ENCODE measurements at regions not wholly inside any gene's neighbourhood (a gene's known extent, or its start where the extent isn't known, plus 50 kb on each side); places are given as distances from the start of the nearest gene placed in this dataset.
"Not testable (repeated sequence)": the region's sequence is repeated elsewhere in the genome, so short reads cannot be mapped to it uniquely, and the experiment has no call there.

- peaks cover 8% of the 10 kb centered on the region for H3K4me1 ChIP-seq (ENCODE audit: control insufficient read depth, insufficient read depth, low read length, poor library complexity, severe bottlenecking)
These were observed 717.3 kb downstream of the MATN1 start for GRCh38 chr1:30005972-30006619.

GRCh38 chr1:30001732-30002039, 721.7 kb downstream of the MATN1 start:
- Histone ChIP-seq H3K27ac (ENCODE audit: low read depth, low read length, severe bottlenecking) (no peak overlapping the region), H3K36me3 (ENCODE audit: control insufficient read depth, insufficient read depth, low read length) (no peaks in the 10 kb centered on the region), H3K4me3 (ENCODE audit: extremely low read depth, insufficient read depth, low read length, poor library complexity, severe bottlenecking) (no peak overlapping the region), H3K9me3 (ENCODE audit: control insufficient read depth, low read length) (no peaks in the 10 kb centered on the region), H3K4me1 (ENCODE audit: control insufficient read depth, insufficient read depth, low read length, poor library complexity, severe bottlenecking) (no peaks in the 10 kb centered on the region)
- WGBS, 2 experiments (ENCODE audit: insufficient coverage in 2 of 2), result 87 to 91% methylated on average over 5 of the region's 5 CpGs

More at GRCh38 chr1:30005972-30006619, 717.3 kb downstream of the MATN1 start:
- Histone ChIP-seq H3K9me3 (ENCODE audit: control insufficient read depth, low read length) (peaks cover 9% of the 10 kb centered on the region), H3K27ac (ENCODE audit: low read depth, low read length, severe bottlenecking) (no peak overlapping the region), H3K36me3 (ENCODE audit: control insufficient read depth, insufficient read depth, low read length) (no peaks in the 10 kb centered on the region), H3K4me3 (ENCODE audit: extremely low read depth, insufficient read depth, low read length, poor library complexity, severe bottlenecking) (no peak overlapping the region)
- WGBS, 2 experiments (ENCODE audit: insufficient coverage in 2 of 2), result 20 to 46% methylated on average over 2 to 4 of the region's 5 CpGs

- Histone ChIP-seq H3K4me3 (ENCODE audit: extremely low read depth, insufficient read depth, low read length, poor library complexity, severe bottlenecking) (no peak overlapping the region), H3K4me1 (ENCODE audit: control insufficient read depth, insufficient read depth, low read length, poor library complexity, severe bottlenecking) (no peaks in the 10 kb centered on the region), H3K36me3 (ENCODE audit: control insufficient read depth, insufficient read depth, low read length) (no peaks in the 10 kb centered on the region), H3K9me3 (ENCODE audit: control insufficient read depth, low read length) (no peaks in the 10 kb centered on the region), H3K27ac (ENCODE audit: low read depth, low read length, severe bottlenecking) (no peak overlapping the region)
- WGBS, 2 experiments (ENCODE audit: insufficient coverage in 2 of 2), result 79 to 81% methylated on average over 13 to 14 of the region's 15 CpGs
These were observed 722.2 kb downstream of the MATN1 start for GRCh38 chr1:30001011-30001731.

GRCh38 chr1:30000266-30000665, 723.1 kb downstream of the MATN1 start:
- WGBS, 2 experiments (ENCODE audit: insufficient coverage in 2 of 2), result 88 to 100% methylated on average over 2 to 6 of the region's 7 CpGs
- Histone ChIP-seq H3K9me3 (ENCODE audit: control insufficient read depth, low read length) (no peaks in the 10 kb centered on the region), H3K4me3 (ENCODE audit: extremely low read depth, insufficient read depth, low read length, poor library complexity, severe bottlenecking) (no peak overlapping the region), H3K36me3 (ENCODE audit: control insufficient read depth, insufficient read depth, low read length) (no peaks in the 10 kb centered on the region), H3K4me1 (ENCODE audit: control insufficient read depth, insufficient read depth, low read length, poor library complexity, severe bottlenecking) (no peaks in the 10 kb centered on the region), H3K27ac (ENCODE audit: low read depth, low read length, severe bottlenecking) (no peak overlapping the region)

GRCh38 chr1:29999595-29999994, 723.8 kb downstream of the MATN1 start:
- Histone ChIP-seq H3K36me3 (ENCODE audit: control insufficient read depth, insufficient read depth, low read length) (no peaks in the 10 kb centered on the region), H3K27ac (ENCODE audit: low read depth, low read length, severe bottlenecking) (no peak overlapping the region), H3K9me3 (ENCODE audit: control insufficient read depth, low read length) (no peaks in the 10 kb centered on the region), H3K4me3 (ENCODE audit: extremely low read depth, insufficient read depth, low read length, poor library complexity, severe bottlenecking) (no peak overlapping the region), H3K4me1 (ENCODE audit: control insufficient read depth, insufficient read depth, low read length, poor library complexity, severe bottlenecking) (no peaks in the 10 kb centered on the region)
- 83 to 100% methylated on average over 1 of the region's 1 CpG for WGBS, 2 experiments (ENCODE audit: insufficient coverage in 2 of 2)

GRCh38 chr1:29998686-29999085, 724.7 kb downstream of the MATN1 start:
- H3K36me3 ChIP-seq (ENCODE audit: control insufficient read depth, insufficient read depth, low read length), result no peaks in the 10 kb centered on the region
- H3K27ac ChIP-seq (ENCODE audit: low read depth, low read length, severe bottlenecking), result no peak overlapping the region
- H3K4me3 ChIP-seq (ENCODE audit: extremely low read depth, insufficient read depth, low read length, poor library complexity, severe bottlenecking), result no peak overlapping the region
- no peaks in the 10 kb centered on the region for H3K4me1 ChIP-seq (ENCODE audit: control insufficient read depth, insufficient read depth, low read length, poor library complexity, severe bottlenecking)
- H3K9me3 ChIP-seq (ENCODE audit: control insufficient read depth, low read length), result no peaks in the 10 kb centered on the region
- 77% methylated on average over 2 of the region's 4 CpGs; no CpG with 5 or more reads in 1 of the 2 experiments for WGBS, 2 experiments (ENCODE audit: insufficient coverage in 2 of 2)

- not testable (repeated sequence) for H3K36me3 ChIP-seq (ENCODE audit: control insufficient read depth, insufficient read depth, low read length); H3K9me3 ChIP-seq (ENCODE audit: control insufficient read depth, low read length); H3K4me3 ChIP-seq (ENCODE audit: extremely low read depth, insufficient read depth, low read length, poor library complexity, severe bottlenecking); H3K4me1 ChIP-seq (ENCODE audit: control insufficient read depth, insufficient read depth, low read length, poor library complexity, severe bottlenecking); H3K27ac ChIP-seq (ENCODE audit: low read depth, low read length, severe bottlenecking)
- no CpG with 5 or more reads among the region's 3 CpGs for WGBS, 2 experiments (ENCODE audit: insufficient coverage in 2 of 2)
These were observed 725.6 kb downstream of the MATN1 start for GRCh38 chr1:29997818-29998217.

GRCh38 chr1:29993950-29994349, 729.4 kb downstream of the MATN1 start:
- no peaks in the 10 kb centered on the region for H3K9me3 ChIP-seq (ENCODE audit: control insufficient read depth, low read length)
- H3K4me3 ChIP-seq (ENCODE audit: extremely low read depth, insufficient read depth, low read length, poor library complexity, severe bottlenecking), result no peak overlapping the region
- H3K27ac ChIP-seq (ENCODE audit: low read depth, low read length, severe bottlenecking), result no peak overlapping the region
- H3K4me1 ChIP-seq (ENCODE audit: control insufficient read depth, insufficient read depth, low read length, poor library complexity, severe bottlenecking), result no peaks in the 10 kb centered on the region
- H3K36me3 ChIP-seq (ENCODE audit: control insufficient read depth, insufficient read depth, low read length), result no peaks in the 10 kb centered on the region

- 76 to 90% methylated on average over 2 of the region's 3 CpGs for WGBS, 2 experiments (ENCODE audit: insufficient coverage in 2 of 2)
- H3K27ac ChIP-seq (ENCODE audit: low read depth, low read length, severe bottlenecking), result no peak overlapping the region
- H3K9me3 ChIP-seq (ENCODE audit: control insufficient read depth, low read length), result no peaks in the 10 kb centered on the region
- no peaks in the 10 kb centered on the region for H3K36me3 ChIP-seq (ENCODE audit: control insufficient read depth, insufficient read depth, low read length)
- no peak overlapping the region for H3K4me3 ChIP-seq (ENCODE audit: extremely low read depth, insufficient read depth, low read length, poor library complexity, severe bottlenecking)
- H3K4me1 ChIP-seq (ENCODE audit: control insufficient read depth, insufficient read depth, low read length, poor library complexity, severe bottlenecking), result peaks cover 4% of the 10 kb centered on the region
These were observed 731.6 kb downstream of the MATN1 start for GRCh38 chr1:29991815-29992214.

GRCh38 chr1:29991025-29991424, 732.4 kb downstream of the MATN1 start:
- Histone ChIP-seq H3K9me3 (ENCODE audit: control insufficient read depth, low read length) (no peaks in the 10 kb centered on the region), H3K36me3 (ENCODE audit: control insufficient read depth, insufficient read depth, low read length) (no peaks in the 10 kb centered on the region), H3K4me3 (ENCODE audit: extremely low read depth, insufficient read depth, low read length, poor library complexity, severe bottlenecking) (no peak overlapping the region), H3K27ac (ENCODE audit: low read depth, low read length, severe bottlenecking) (no peak overlapping the region), H3K4me1 (ENCODE audit: control insufficient read depth, insufficient read depth, low read length, poor library complexity, severe bottlenecking) (peaks cover 4% of the 10 kb centered on the region)
- 89 to 92% methylated on average over 9 to 10 of the region's 15 CpGs for WGBS, 2 experiments (ENCODE audit: insufficient coverage in 2 of 2)

GRCh38 chr1:29990304-29990703, 733.1 kb downstream of the MATN1 start:
- 99 to 100% methylated on average over 4 to 7 of the region's 8 CpGs for WGBS, 2 experiments (ENCODE audit: insufficient coverage in 2 of 2)
- Histone ChIP-seq H3K4me1 (ENCODE audit: control insufficient read depth, insufficient read depth, low read length, poor library complexity, severe bottlenecking) (peaks cover 4% of the 10 kb centered on the region), H3K36me3 (ENCODE audit: control insufficient read depth, insufficient read depth, low read length) (no peaks in the 10 kb centered on the region), H3K27ac (ENCODE audit: low read depth, low read length, severe bottlenecking) (no peak overlapping the region), H3K4me3 (ENCODE audit: extremely low read depth, insufficient read depth, low read length, poor library complexity, severe bottlenecking) (no peak overlapping the region), H3K9me3 (ENCODE audit: control insufficient read depth, low read length) (no peaks in the 10 kb centered on the region)

Measured in mesodermal cell (in vitro differentiated cells).